Adrenal gland (tissue), 5 donors: ENCODE measurements at regions not wholly inside any gene's neighbourhood (a gene's known extent, or its start where the extent isn't known, plus 50 kb on each side); places are given as distances from the start of the nearest gene placed in this dataset.

Source experiments
- CTCF ChIP-seq, 6 experiments: fragments of 450-650 bp in 4 of 6; fragments of 200-600 bp in 2 of 6; sonication (generic) in 1 of 6; IDR thresholded peaks; 1 replicate in 5 of 6; 2 replicates in 1 of 6; pipeline versions ENCODE4 v1.5.1 to v1.8.0; 2016 to 2021; ENCODE audit warnings: antibody characterized with exemption in 6 of 6, mild to moderate bottlenecking in 2 of 6, moderate library complexity in 1 of 6
- POLR2A ChIP-seq, 2 donors: fragments of 450-650 bp; IDR thresholded peaks; one replicate each; pipeline ENCODE4 v1.6.1; 2017; ENCODE audit warnings: antibody characterized with exemption in 2 of 2, mild to moderate bottlenecking in 2 of 2, moderate library complexity in 1 of 2
- donor health status: DM: no; HTN: no; CAD: no.

- TF ChIP-seq POLR2A (IDR thresholded peaks at IDR 0.05), result no peak
- no peak for TF ChIP-seq CTCF (IDR thresholded peaks at IDR 0.05)
These were observed 143.0 kb upstream of the AHI1 start for GRCh38 chr6:135640449-135641111.
